Left hindlimb (tissue), 1 donor: ENCODE measurements at regions not wholly inside any gene's neighbourhood (a gene's known extent, or its start where the extent isn't known, plus 50 kb on each side); places are given as distances from the start of the nearest gene placed in this dataset.

ENCODE experiments used
- DNase-seq: peaks from one replicate; pipeline ENCODE4 v3.0.0-alpha.2; 2018

GRCh38 chr13:104043184-104043583 is 977.0 kb upstream of the SLC10A2 start:
- DNase-seq: no peak

DNA sequence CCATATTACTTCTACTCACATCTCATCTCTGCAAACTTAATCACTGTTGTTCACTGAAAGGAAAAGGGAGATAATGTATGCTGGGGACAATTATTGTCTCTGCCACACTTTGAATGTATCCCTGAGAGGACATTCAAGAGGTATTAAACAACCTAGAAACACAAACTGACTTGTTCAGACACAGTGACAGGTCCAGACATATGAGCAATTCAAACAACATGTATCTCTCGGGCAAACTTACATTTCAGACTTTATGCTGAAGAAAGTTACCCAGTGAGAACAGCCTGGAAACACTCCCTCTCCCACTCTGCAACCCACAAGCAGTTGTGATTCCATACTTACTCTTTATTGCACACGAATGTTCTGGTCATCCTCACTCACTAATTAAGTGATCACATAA is 968.7 kb upstream of the SLC10A2 start:
- DNase-seq: no peak

DNA sequence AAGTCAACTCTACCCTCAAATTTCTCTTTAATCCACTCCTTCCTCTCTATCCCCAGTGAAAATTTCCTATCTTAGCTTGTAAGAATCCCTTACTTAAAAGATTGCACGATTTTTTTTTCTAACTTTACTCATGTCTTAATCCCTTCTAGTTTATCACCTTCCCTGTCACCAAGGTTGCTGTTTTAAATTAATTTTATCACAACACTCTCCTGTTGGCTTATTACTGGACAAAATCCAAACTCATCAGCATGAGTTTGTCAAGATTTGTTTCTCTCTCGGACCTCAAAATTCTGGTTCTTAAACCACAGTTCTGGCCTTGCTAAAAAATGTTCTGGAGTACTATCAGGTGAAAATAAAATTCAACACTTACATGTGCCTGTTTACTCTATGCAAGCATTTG is 959.1 kb upstream of the SLC10A2 start:
- no peak for DNase-seq

- DNase-seq: no peak
Observed at GRCh38 chr13:104024416-104025170, 958.4 kb upstream of the SLC10A2 start.

GRCh38 chr13:104021806-104022397 is 955.7 kb upstream of the SLC10A2 start:
- DNase-seq: no peak

GRCh38 chr13:104017317-104017716 is 951.1 kb upstream of the SLC10A2 start:
- no peak for DNase-seq

DNA sequence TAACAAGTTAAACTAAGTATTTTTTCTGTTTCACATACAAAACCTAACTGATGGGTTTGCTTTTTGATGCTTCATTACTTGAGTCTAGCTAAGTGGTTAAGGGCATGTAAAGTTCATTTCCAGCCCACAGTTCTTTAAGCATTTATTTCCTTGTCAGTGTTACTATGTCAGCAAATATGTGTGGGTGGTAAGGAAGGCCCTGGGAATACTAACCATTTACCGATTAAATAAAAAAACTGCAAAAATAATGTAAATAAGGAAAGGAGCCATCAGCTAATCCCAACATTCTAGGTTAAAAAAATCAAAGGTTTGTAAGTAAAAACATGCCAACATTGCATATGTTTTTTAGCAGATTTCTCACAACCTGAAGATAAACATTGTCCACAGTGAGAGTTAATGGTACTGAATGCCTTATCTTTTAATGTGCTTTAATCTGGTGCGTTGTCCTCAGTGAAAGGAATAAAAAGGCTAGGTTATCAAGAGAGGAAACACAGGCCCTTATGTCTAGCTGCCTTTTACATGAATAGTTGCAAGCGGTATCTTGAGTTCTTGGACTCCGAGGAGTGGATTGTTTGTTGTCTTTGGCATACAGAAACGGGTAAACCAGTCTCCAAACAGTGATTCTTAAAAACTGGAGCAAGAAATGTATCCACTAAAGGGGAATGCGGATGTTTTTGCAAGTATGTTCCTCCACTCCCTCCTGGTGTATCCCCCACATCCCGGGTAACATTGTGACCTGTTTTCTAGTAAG is 949.6 kb upstream of the SLC10A2 start:
- DNase-seq: no peak

DNA sequence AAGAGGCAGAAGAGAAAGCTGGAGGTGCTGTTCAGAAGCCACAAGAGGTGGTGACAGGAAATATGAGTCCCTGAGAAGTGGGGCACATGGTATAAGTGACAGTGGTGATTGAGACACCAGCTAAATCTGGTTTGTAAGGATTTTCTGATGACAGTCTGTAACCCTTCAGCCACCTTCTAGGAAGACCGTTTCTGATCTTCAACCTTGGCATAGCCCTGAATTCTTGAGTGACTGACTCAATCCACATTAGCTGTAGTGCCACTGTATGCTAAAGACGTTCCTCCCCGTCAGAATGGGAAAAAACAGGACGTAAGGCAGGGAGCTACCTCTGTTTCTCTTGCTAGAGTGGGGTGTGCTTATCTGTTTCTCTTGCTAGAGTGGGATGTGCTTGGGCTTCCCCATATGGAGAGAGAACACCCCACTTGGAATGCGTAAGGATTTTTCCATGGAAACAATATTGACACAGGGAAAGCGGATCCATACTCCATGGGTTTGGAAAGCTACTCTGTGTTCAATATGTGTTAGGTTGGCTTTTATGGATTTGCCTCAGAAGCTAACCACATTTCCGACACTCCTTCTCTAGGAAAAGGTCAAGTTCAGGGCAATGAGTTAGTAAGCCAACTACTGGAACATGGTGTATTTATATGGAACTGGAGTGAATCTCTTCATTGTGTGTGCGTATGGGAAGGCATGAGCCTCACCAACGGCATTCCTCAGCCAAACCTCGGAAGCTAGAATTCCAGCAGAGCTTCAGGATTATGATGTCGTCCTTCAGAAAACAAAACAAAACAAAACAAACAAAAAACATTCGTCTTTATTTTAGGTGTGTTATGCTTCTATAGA is 948.8 kb upstream of the SLC10A2 start:
- DNase-seq: no peak

GRCh38 chr13:104011505-104012241 is 945.5 kb upstream of the SLC10A2 start:
- no peak for DNase-seq

- DNase-seq: no peak
Observed at GRCh38 chr13:104008541-104009435, 942.6 kb upstream of the SLC10A2 start.

GRCh38 chr13:104008075-104008474 is 941.9 kb upstream of the SLC10A2 start:
- no peak for DNase-seq

- DNase-seq: no peak
Observed at GRCh38 chr13:104006625-104007075, 940.4 kb upstream of the SLC10A2 start.

- DNase-seq: no peak
Observed at GRCh38 chr13:104004572-104004971, 938.4 kb upstream of the SLC10A2 start.

GRCh38 chr13:104002216-104002615 is 936.0 kb upstream of the SLC10A2 start:
- DNase-seq: no peak

GRCh38 chr13:104001766-104002165 is 935.5 kb upstream of the SLC10A2 start:
- DNase-seq: no peak

DNA sequence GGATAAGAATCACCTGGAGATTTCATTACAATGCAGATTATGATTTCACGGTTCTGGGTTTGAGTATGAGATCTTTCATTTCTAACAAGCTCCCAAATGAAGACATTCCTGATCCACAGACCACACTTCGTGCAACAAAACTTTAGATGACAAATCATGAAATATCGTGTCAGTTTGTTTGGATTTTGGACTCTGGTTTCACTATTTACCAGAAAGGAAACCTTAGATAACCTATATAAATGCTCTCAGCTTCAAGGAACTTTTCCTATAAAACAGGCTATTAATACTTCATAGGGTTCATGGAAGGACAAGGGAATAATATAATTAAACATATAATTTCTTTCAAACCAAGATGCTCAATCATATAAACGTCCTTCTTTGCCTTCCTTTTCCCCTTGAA is 930.5 kb upstream of the SLC10A2 start:
- DNase-seq: no peak

GRCh38 chr13:103983948-103984347 is 917.7 kb upstream of the SLC10A2 start:
- no peak for DNase-seq

GRCh38 chr13:103976371-103976770 is 910.2 kb upstream of the SLC10A2 start:
- no peak for DNase-seq

DNA sequence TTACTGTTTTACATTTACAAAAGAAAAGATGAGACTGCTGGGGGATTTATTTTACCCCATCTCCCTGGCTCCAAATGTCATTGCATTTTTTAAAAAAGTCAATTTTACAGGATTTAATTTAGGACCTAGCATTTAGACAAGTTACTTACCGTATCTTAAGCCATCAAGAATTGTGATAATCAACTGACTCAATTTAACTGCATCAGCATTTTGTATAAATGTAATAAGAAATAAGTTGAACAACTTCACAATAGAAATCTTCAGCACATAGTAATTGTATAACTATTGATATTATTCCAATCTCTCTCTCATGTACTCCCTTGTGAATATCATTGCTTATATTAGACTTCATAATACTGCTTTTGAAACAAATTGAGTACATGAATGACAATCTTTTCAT is 907.5 kb upstream of the SLC10A2 start:
- no peak for DNase-seq

DNA sequence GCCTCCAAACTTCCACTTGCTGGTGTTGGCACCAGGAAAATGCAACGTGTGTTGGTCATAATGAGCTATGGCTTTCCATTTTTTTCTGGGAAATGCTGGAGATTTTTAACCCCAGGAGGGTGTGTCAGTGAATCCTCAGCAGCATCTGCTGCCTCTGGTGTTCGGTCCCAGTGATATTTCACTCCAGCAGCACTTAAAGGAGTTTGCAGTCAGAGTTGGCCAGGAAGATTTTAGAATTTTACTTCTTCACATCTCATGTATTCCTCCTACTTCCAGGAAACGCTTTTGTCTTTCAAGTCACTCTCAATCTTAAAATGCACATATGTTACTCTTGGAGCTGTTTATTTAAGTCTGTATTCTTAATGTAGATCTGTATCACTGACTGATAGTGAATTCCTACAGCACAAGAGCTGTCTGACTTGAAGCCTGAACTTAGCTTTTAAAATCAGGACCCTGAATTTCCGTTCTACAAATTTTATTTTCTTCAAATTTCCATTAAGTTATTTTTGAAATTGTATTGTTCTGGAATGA is 903.4 kb upstream of the SLC10A2 start:
- no peak for DNase-seq
